Nephron progenitor cell (in vitro differentiated cells): ENCODE measurements at regions not wholly inside any gene's neighbourhood (a gene's known extent, or its start where the extent isn't known, plus 50 kb on each side); places are given as distances from the start of the nearest gene placed in this dataset.

Experiments
- DNase-seq: peaks from one replicate; pipeline ENCODE4 v3.0.0; 2021
- H3K27ac Mint-ChIP-seq: 2 replicates; pipeline ENCODE4 v1.8.0; 2021; ENCODE audit warnings: mild to moderate bottlenecking, moderate library complexity, mixed read lengths
- H3K27me3 Mint-ChIP-seq: 2 replicates; pipeline ENCODE4 v1.8.0; 2021; ENCODE audit warnings: mild to moderate bottlenecking, low read depth, mixed read lengths; ENCODE audit not compliant: poor library complexity
- H3K36me3 Mint-ChIP-seq: 2 replicates; pipeline ENCODE4 v1.8.0; 2021; ENCODE audit warnings: low read depth, mixed read lengths
- H3K4me1 Mint-ChIP-seq: 2 replicates; pipeline ENCODE4 v1.8.0; 2021; ENCODE audit warnings: mixed read lengths
- H3K4me3 Mint-ChIP-seq: 2 replicates; pipeline ENCODE4 v1.8.0; 2021; ENCODE audit warnings: mild to moderate bottlenecking, moderate library complexity, mixed read lengths
- H3K9me3 Mint-ChIP-seq: 2 replicates; pipeline ENCODE4 v1.8.0; 2021; ENCODE audit warnings: mild to moderate bottlenecking, moderate library complexity, mixed read lengths
- TF ChIP-seq, protein P1 (sequence below): fragments of 200-600 bp; sonication (generic); IDR thresholded peaks from 2 replicates; pipeline ENCODE4 v1.5.0; 2021; ENCODE audit warnings: antibody characterized with exemption

DNA sequence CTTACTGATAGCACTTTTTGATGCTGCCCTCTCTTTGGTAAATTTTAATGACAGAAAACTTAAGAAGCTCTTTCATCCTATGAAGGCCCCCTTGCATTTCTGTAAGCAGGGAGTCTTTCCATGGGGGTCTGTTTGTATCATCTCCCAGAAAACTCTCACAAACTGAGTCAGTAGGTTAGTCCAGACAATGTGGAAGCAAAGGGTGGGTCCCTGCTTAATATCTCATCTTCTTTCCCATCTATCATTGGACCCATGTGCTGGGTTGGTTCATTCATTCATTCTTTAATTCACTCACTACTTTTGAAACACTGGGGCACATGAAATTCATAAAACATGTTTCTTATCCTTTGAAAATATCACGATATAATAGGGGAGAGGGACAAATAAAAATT is 164.3 kb downstream of the NTMT2 start:
- TF ChIP-seq, protein P1, sequence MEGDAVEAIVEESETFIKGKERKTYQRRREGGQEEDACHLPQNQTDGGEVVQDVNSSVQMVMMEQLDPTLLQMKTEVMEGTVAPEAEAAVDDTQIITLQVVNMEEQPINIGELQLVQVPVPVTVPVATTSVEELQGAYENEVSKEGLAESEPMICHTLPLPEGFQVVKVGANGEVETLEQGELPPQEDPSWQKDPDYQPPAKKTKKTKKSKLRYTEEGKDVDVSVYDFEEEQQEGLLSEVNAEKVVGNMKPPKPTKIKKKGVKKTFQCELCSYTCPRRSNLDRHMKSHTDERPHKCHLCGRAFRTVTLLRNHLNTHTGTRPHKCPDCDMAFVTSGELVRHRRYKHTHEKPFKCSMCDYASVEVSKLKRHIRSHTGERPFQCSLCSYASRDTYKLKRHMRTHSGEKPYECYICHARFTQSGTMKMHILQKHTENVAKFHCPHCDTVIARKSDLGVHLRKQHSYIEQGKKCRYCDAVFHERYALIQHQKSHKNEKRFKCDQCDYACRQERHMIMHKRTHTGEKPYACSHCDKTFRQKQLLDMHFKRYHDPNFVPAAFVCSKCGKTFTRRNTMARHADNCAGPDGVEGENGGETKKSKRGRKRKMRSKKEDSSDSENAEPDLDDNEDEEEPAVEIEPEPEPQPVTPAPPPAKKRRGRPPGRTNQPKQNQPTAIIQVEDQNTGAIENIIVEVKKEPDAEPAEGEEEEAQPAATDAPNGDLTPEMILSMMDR, result no peak

GRCh38 chr1:170310951-170311350 is 165.2 kb downstream of the NTMT2 start:
- H3K36me3 Mint-ChIP-seq, result no peaks in the 10 kb centered on the region
- H3K27ac Mint-ChIP-seq, result no peak overlapping the region
- no peak overlapping the region for H3K4me3 Mint-ChIP-seq
- H3K27me3 Mint-ChIP-seq, result no peaks in the 10 kb centered on the region
- no peak for DNase-seq
- TF ChIP-seq, protein P1, result no peak
- H3K4me1 Mint-ChIP-seq, result peaks cover 17% of the 10 kb centered on the region
- no peaks in the 10 kb centered on the region for H3K9me3 Mint-ChIP-seq

More for the DNA sequence above, 164.3 kb downstream of the NTMT2 start:
- no peak for DNase-seq
- H3K27me3 Mint-ChIP-seq, result no peaks in the 10 kb centered on the region
- no peaks in the 10 kb centered on the region for H3K9me3 Mint-ChIP-seq
- H3K36me3 Mint-ChIP-seq, result no peaks in the 10 kb centered on the region
- no peak overlapping the region for H3K4me3 Mint-ChIP-seq
- H3K4me1 Mint-ChIP-seq, result peaks cover 27% of the 10 kb centered on the region
- no peak overlapping the region for H3K27ac Mint-ChIP-seq

DNA sequence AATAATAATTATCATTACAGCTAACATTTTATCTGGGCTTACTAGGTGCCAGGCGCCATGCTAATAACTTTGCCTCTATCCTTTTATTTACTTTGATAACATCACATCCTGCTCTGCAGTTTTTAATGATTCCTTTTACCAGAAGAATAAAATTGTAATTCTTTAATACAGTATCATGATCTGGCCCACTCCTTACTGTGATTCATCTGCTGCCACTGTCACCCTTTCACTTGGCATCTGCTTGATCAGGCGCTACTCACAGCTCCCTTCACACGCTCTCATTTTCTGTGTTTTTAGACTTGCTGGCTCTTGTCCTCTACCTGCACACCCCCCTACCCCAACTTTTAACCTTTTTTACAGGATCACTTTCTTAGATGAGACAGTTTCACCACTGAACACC is 167.5 kb downstream of the NTMT2 start:
- TF ChIP-seq, protein P1, result no peak
- Mint-ChIP-seq H3K4me3 (no peak overlapping the region), H3K4me1 (no peaks in the 10 kb centered on the region), H3K27ac (peak overlapping the region; percentile 1), H3K9me3 (no peaks in the 10 kb centered on the region), H3K27me3 (no peaks in the 10 kb centered on the region), H3K36me3 (no peaks in the 10 kb centered on the region)
- no peak for DNase-seq

DNA sequence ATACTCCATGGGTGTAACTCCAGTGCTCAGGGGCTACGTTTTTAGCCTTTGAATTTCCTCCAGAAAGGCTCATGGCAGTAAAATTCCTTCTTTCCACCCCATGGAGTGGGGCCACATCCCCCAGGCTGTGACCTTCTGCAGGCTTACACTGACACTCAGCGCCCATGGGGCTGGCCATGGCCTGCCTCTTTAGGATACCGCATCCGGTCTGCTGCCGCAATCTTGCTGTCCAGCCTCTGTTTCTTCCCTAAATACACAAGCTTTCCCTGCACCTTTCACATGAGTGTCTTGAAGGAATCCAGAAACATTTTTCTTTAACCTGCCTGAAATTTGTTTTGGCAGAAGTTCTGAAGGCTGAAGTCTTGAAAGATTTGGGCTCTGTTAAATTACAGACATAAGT is 170.5 kb downstream of the NTMT2 start:
- Mint-ChIP-seq H3K4me1 (no peaks in the 10 kb centered on the region), H3K9me3 (no peaks in the 10 kb centered on the region), H3K27ac (no peak overlapping the region), H3K27me3 (peaks cover 8% of the 10 kb centered on the region), H3K36me3 (no peaks in the 10 kb centered on the region), H3K4me3 (no peak overlapping the region)
- no peak for DNase-seq
- TF ChIP-seq, protein P1, result no peak

DNA sequence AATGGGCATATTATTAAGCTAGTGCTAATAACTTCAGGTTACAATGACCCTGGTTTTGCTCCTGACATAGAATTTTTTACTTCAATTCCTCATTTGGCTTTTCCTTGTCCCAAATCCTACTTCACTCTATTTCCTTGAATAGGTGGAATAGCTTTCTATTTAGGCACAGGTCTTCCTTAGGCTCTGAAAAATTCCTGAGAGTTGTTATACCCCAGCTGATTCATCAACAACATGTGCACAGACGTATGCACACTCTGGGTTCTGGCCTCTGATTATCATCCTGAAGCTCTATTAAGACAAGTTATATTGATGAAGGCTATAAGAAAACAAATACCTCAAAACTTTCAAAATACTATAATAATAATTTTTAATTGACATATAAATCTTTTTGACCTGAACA is 172.4 kb downstream of the NTMT2 start:
- Mint-ChIP-seq H3K4me3 (no peak overlapping the region), H3K4me1 (no peaks in the 10 kb centered on the region), H3K9me3 (no peaks in the 10 kb centered on the region), H3K27ac (no peak overlapping the region), H3K27me3 (peaks cover 8% of the 10 kb centered on the region), H3K36me3 (no peaks in the 10 kb centered on the region)
- TF ChIP-seq, protein P1, result no peak
- DNase-seq, result no peak

GRCh38 chr1:170318736-170319135 is 173.0 kb downstream of the NTMT2 start:
- H3K27me3 Mint-ChIP-seq, result peaks cover 8% of the 10 kb centered on the region
- peaks cover 4% of the 10 kb centered on the region for H3K9me3 Mint-ChIP-seq
- no peak overlapping the region for H3K27ac Mint-ChIP-seq
- no peak for DNase-seq
- no peaks in the 10 kb centered on the region for H3K4me1 Mint-ChIP-seq
- no peak overlapping the region for H3K4me3 Mint-ChIP-seq
- TF ChIP-seq, protein P1, result no peak
- no peaks in the 10 kb centered on the region for H3K36me3 Mint-ChIP-seq
